Trophoblast cell (in vitro differentiated cells and primary cell): ENCODE measurements at regions not wholly inside any gene's neighbourhood (a gene's known extent, or its start where the extent isn't known, plus 50 kb on each side); places are given as distances from the start of the nearest gene placed in this dataset.
A peak's percentile ranks its signal among the peaks of the same experiment; 100 is the strongest.

Experiments used
- DNase-seq, 2 donors: peaks; one replicate each; pipeline ENCODE4 v3.0.0-alpha.2; 2016
- H2AFZ ChIP-seq: 2 replicates; pipeline ENCODE4 v1.6.1; 2013; ENCODE audit warnings: low read length, moderate library complexity, mild to moderate bottlenecking; ENCODE audit not compliant: insufficient read depth, poor library complexity
- H2AK5ac ChIP-seq: 2 replicates; pipeline ENCODE4 v1.6.1; 2013; ENCODE audit warnings: mild to moderate bottlenecking, low read length
- H2BK120ac ChIP-seq: 2 replicates; pipeline ENCODE4 v1.6.1; 2013; ENCODE audit warnings: low read length, mild to moderate bottlenecking, moderate library complexity; ENCODE audit not compliant: insufficient read depth, poor library complexity
- H2BK12ac ChIP-seq: 2 replicates; pipeline ENCODE4 v1.6.1; 2013; ENCODE audit warnings: mild to moderate bottlenecking, low read length, moderate library complexity
- H2BK5ac ChIP-seq: 2 replicates; pipeline ENCODE4 v1.6.1; 2013; ENCODE audit warnings: low read length, low read depth, moderate library complexity, mild to moderate bottlenecking; ENCODE audit not compliant: poor library complexity
- H3K14ac ChIP-seq: 2 replicates; pipeline ENCODE4 v1.6.1; 2013; ENCODE audit warnings: mild to moderate bottlenecking, low read length
- H3K18ac ChIP-seq: 2 replicates; pipeline ENCODE4 v1.6.1; 2013; ENCODE audit warnings: mild to moderate bottlenecking, low read length
- H3K23ac ChIP-seq: 2 replicates; pipeline ENCODE4 v1.6.1; 2013; ENCODE audit warnings: low read length
- H3K27ac ChIP-seq: 2 replicates; pipeline ENCODE4 v1.5.1; 2013; ENCODE audit warnings: low read depth, mild to moderate bottlenecking, inconsistent platforms, low read length, moderate library complexity
- H3K27me3 ChIP-seq: 2 replicates; pipeline ENCODE4 v1.6.1; 2013; ENCODE audit warnings: inconsistent platforms, mild to moderate bottlenecking, low read length, moderate library complexity; ENCODE audit not compliant: insufficient read depth
- H3K36me3 ChIP-seq, 2 experiments: 1 replicate in 1 of 2; 2 replicates in 1 of 2; pipeline ENCODE4 v1.6.1; 2013; ENCODE audit warnings: low read length in 2 of 2, mild to moderate bottlenecking in 2 of 2, moderate library complexity in 1 of 2; ENCODE audit not compliant: insufficient read depth in 2 of 2, control insufficient read depth in 1 of 2
- H3K4ac ChIP-seq: 2 replicates; pipeline ENCODE4 v1.6.1; 2013; ENCODE audit warnings: low read depth, mild to moderate bottlenecking, low read length, moderate library complexity
- H3K4me1 ChIP-seq, 2 experiments: 1 replicate in 1 of 2; 2 replicates in 1 of 2; pipeline ENCODE4 v1.6.1; 2013; ENCODE audit warnings: low read length in 2 of 2, mild to moderate bottlenecking in 2 of 2, moderate library complexity in 1 of 2; ENCODE audit not compliant: insufficient read depth in 2 of 2, control insufficient read depth in 1 of 2
- H3K4me2 ChIP-seq: 2 replicates; pipeline ENCODE4 v1.6.1; 2013; ENCODE audit warnings: inconsistent platforms, mild to moderate bottlenecking, low read length, moderate library complexity
- H3K4me3 ChIP-seq: 2 replicates; pipeline ENCODE4 v1.5.1; 2013; ENCODE audit warnings: mild to moderate bottlenecking, low read depth, low read length, inconsistent platforms
- H3K79me1 ChIP-seq: one replicate; pipeline ENCODE4 v1.6.1; 2013; ENCODE audit warnings: low read length
- H3K79me2 ChIP-seq: 2 replicates; pipeline ENCODE4 v1.6.1; 2013; ENCODE audit warnings: low read length, mild to moderate bottlenecking; ENCODE audit not compliant: control insufficient read depth, insufficient read depth, poor library complexity
- H3K9ac ChIP-seq: 2 replicates; pipeline ENCODE4 v1.6.1; 2013; ENCODE audit warnings: mild to moderate bottlenecking, low read length
- H3K9me3 ChIP-seq: 2 replicates; pipeline ENCODE4 v1.6.1; 2013; ENCODE audit warnings: low read depth, mild to moderate bottlenecking, control low read depth, inconsistent platforms, low read length; ENCODE audit not compliant: insufficient read depth
- H4K12ac ChIP-seq: 2 replicates; pipeline ENCODE4 v1.6.1; 2013; ENCODE audit warnings: low read depth, mild to moderate bottlenecking, low read length, moderate library complexity
- H4K8ac ChIP-seq: 2 replicates; pipeline ENCODE4 v1.6.1; 2013; ENCODE audit warnings: low read depth, mild to moderate bottlenecking, low read length, moderate library complexity
- H4K91ac ChIP-seq: one replicate; pipeline ENCODE4 v1.6.1; 2013; ENCODE audit warnings: low read depth, mild to moderate bottlenecking, low read length, moderate library complexity
- WGBS: extraction: QIAGEN DNeasy Blood & Tissue Kit; methylation state at CpG from one replicate; pipeline ENCODE4 v1.1.7; 2013; ENCODE audit warnings: missing lambda C conversion rate; ENCODE audit not compliant: insufficient read length, insufficient coverage; ENCODE audit errors: extremely low coverage; 5-methylcytosine and 5-hydroxymethylcytosine counted together

DNA sequence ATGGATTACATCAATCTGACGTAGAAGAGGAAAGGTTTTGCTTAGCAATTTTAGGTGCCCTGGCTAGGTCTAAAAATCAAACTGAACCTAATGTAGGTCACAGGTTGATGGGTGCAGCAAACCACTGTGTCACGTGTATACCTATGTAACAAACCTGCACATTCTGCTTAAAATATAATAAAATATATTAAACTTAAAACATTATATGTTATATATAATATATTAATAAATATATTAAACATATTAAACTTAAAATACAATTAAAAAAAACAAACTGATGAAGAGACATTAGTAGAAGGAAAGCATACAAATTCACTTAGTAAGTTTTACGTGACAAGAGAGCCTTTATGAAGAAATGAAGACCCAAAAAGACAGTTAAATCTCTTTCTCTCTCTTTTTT, 51.7 kb upstream of the FBXL17 start:
- H3K27me3 ChIP-seq = no peaks in the 10 kb centered on the region
- WGBS = no CpG with 5 or more reads among the region's 3 CpGs
- DNase-seq = no peak

DNA sequence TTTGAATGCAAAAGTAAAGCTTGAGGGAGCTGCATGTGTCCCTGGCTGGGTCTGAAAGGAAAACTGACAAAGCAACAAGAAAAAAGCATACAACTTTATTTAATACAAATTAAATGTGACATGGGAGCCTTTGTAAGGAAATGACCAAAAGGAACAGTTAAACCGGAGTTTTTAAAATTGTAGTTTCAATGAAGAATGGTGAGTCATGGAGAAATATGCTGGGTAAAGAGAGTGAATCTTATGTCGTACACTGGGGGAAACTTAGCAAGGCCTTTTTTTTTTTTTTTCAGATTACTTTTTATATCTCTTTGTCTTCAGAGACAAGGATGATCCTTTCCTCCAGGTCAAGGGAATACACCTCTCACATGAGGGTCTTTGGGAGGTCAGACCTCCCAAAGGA, 50.1 kb upstream of the FBXL17 start:
- no peaks in the 10 kb centered on the region for H3K4me1 ChIP-seq
- no peak overlapping the region for H2BK5ac ChIP-seq

More for the DNA sequence above, 51.7 kb upstream of the FBXL17 start:
- Histone ChIP-seq H3K4me3 (no peak overlapping the region), H3K79me1 (no peaks in the 10 kb centered on the region), H4K91ac (no peak overlapping the region), H3K4ac (no peak overlapping the region), H3K14ac (no peak overlapping the region), H3K36me3 (no peaks in the 10 kb centered on the region), H4K8ac (no peak overlapping the region), H3K27ac (no peak overlapping the region), H4K12ac (no peak overlapping the region), H2AK5ac (no peak overlapping the region), H3K23ac (no peak overlapping the region), H2BK120ac (no peak overlapping the region), H3K9me3 (no peaks in the 10 kb centered on the region), H2BK5ac (no peak overlapping the region), H3K18ac (no peak overlapping the region), H3K4me2 (no peak overlapping the region), H2AFZ (no peak overlapping the region), H3K9ac (no peak overlapping the region), H2BK12ac (no peak overlapping the region), H3K4me1 (no peaks in the 10 kb centered on the region), H3K79me2 (no peaks in the 10 kb centered on the region)

More for the DNA sequence above, 50.1 kb upstream of the FBXL17 start:
- no peak overlapping the region for H3K4me3 ChIP-seq
- H4K8ac ChIP-seq = no peak overlapping the region
- H4K12ac ChIP-seq = no peak overlapping the region
- no peak overlapping the region for H3K9ac ChIP-seq
- no peaks in the 10 kb centered on the region for H3K79me1 ChIP-seq
- no peak overlapping the region for H2AFZ ChIP-seq
- H2AK5ac ChIP-seq = no peak overlapping the region
- H3K14ac ChIP-seq = no peak overlapping the region
- no peak overlapping the region for H3K18ac ChIP-seq
- no peak overlapping the region for H2BK12ac ChIP-seq
- peak in 1 of 2 donors; percentile 28 for DNase-seq
- no peak overlapping the region for H3K4ac ChIP-seq
- no peak overlapping the region for H3K27ac ChIP-seq
- no peaks in the 10 kb centered on the region for H3K36me3 ChIP-seq
- no peak overlapping the region for H2BK120ac ChIP-seq
- H3K23ac ChIP-seq = no peak overlapping the region
- H3K27me3 ChIP-seq = no peaks in the 10 kb centered on the region
- no CpG with 5 or more reads among the region's 2 CpGs for WGBS
- H3K9me3 ChIP-seq = no peaks in the 10 kb centered on the region
- no peaks in the 10 kb centered on the region for H3K79me2 ChIP-seq
- no peak overlapping the region for H4K91ac ChIP-seq
- no peak overlapping the region for H3K4me2 ChIP-seq
